ENCODE measurements at regions not wholly inside any gene's neighbourhood (a gene's known extent, or its start where the extent isn't known, plus 50 kb on each side); places are given as distances from the start of the nearest gene placed in this dataset.

- no peak for DNase-seq (ENCODE audit: low spot score)
These were observed 696.7 kb downstream of the MRPL39 start for GRCh38 chr21:24910591-24910990.

DNA sequence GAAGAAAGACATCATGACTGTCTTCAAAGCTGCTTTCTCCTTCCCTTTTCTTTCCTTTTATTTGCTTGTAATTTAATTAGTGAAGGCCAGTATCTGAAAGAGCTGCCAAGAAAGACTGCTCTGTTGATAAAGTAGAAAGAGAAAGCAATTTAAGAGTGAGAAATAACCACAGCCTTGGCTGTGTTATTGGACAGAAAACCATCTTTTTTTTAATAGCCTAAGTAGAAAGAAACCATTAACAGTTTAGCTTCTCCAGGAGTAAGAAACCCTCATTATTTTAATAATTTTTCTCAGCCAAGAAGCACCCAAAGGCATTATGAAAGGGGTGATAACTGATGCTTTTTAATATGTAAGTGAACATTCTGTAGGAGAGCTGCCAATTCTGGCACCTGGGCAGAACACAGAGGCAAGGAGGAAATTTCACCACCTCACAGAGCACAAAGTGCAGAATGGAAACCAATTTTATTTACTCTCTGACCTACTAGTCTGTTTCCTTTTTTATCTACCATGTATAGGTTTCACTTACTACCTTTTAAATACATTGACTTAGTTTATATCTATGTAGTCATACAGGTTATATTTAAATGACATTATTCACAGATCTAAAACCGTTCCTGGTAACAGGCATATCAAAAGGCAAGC is 703.2 kb downstream of the MRPL39 start:
- DNase-seq (ENCODE audit: low spot score), result no peak

- DNase-seq (ENCODE audit: low spot score), result no peak
These were observed 708.1 kb downstream of the MRPL39 start for GRCh38 chr21:24899138-24899537.

DNA sequence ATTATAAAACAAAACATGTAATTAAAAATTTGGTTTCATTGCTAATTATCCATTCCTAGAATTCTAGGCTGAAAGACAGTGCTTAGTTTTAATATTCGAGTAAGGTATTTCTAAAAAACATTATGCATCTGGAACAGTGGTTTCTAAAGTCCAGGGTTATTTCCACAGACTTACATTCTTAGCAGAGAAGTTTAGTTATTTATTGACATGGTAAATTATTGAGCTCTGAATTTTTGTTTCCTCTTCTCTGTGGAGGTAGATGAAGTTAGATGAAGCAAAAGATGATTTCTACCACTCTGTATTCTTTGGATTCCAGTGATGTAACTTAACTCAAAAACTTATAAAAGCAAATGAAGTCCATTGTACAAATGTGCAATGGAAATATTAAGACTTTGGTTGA is 709.4 kb downstream of the MRPL39 start:
- no peak for DNase-seq (ENCODE audit: low spot score)

- no peak for DNase-seq (ENCODE audit: low spot score)
These were observed 710.6 kb downstream of the MRPL39 start for GRCh38 chr21:24896735-24897124.

DNA sequence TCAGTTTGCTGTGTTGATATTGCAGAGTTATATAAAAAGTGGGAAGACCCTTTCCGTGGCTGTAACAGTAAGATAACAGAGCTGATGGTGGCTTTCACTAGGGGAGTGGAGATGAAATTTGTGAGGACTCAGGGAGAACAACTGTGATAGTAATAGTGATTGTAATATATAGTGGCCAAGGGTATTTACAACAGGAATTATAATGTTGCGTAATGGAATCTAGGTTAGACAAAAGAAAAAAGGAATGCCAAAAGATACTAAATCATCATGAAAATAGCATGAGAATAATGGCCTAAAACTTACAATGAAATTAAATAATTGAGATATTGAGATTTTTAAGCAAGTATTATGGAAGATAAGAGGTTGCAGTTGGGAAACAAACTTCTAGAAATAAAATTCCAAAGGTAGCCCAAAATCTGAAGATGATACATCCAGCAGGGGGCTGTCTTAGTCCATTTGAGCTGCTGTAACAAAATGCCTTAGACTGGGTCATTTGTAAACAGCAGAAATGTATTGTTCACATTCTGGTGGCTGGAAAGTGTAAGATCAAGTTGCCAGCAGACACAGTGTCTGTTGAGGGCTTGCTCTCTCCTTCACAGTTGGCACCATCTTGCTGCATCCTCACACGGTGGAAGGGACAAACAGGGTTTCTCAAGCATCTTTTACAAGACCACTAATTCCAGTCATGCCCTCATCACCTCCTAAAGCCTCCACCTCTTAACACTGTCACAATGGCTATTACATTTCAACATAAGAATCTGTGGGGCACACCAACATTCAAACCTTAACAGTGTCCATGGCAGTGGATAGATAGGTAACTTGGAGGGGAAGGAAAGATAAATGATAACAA is 711.2 kb downstream of the MRPL39 start:
- no peak for DNase-seq (ENCODE audit: low spot score)

DNA sequence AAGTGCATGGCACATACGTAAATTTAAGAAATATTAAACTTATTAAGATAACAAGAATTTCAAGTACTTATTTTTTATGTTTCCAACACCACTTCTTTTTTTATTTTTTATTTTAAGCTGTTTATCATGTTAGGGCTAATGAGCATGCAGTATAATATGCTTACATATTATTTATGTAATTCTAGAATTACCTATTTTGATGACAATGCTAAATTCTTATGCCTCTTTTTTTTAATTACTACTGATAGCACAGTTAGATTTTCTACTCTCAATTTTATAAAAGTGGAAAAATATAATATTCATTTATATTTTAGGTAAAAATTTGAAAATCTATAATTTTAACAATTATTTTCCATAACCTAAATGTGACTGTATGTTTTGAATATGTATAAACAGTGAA is 713.0 kb downstream of the MRPL39 start:
- no peak for DNase-seq (ENCODE audit: low spot score)

DNA sequence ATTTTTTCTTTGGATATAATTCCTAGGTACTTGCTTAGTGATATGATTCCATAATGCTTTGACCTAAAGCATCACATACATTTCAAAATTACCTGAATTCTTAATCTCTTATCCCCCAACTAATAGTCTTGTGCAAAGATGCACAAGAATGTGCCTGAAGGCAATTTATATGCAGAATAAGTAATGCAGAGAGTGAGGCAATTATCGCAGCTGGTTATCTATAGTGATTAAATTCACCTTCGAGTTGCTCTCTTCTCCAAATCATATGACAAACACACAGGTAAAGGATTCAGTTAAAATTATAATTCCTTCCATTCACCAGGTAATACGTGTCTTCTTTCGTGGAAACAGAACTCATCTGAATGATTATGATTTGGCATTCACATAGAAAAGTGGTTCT is 717.3 kb downstream of the MRPL39 start:
- DNase-seq (ENCODE audit: low spot score), result no peak

GRCh38 chr21:24881506-24881905 is 725.8 kb downstream of the MRPL39 start:
- no peak for DNase-seq (ENCODE audit: low spot score)

- DNase-seq (ENCODE audit: low spot score), result no peak
These were observed 736.6 kb downstream of the MRPL39 start for GRCh38 chr21:24870633-24871032.

- DNase-seq (ENCODE audit: low spot score), result no peak
These were observed 737.4 kb downstream of the MRPL39 start for GRCh38 chr21:24869862-24870261.

GRCh38 chr21:24868117-24868516 is 739.2 kb downstream of the MRPL39 start:
- DNase-seq (ENCODE audit: low spot score), result no peak

DNA sequence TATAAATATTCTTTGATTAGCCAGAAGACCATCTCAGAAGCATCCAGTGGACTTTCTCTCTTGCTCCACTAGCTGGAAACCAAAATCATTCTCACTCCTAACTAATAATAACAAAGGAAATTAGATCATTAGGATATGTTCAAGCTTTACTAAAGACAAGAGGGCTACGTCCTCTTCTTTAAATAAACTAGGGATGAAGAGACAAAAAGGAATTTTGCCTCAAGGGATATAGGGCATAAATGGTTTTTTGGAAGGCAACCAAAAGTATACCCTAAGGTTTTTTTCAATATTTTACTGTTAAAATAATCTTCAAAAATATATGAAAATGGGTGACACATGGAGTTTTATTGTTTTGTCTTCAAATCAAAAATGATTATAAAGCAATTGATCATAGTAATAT is 745.8 kb downstream of the MRPL39 start:
- DNase-seq (ENCODE audit: low spot score), result no peak

GRCh38 chr21:24856326-24856725 is 751.0 kb downstream of the MRPL39 start:
- DNase-seq (ENCODE audit: low spot score), result no peak

GRCh38 chr21:24852610-24853195 is 754.6 kb downstream of the MRPL39 start:
- DNase-seq (ENCODE audit: low spot score), result no peak

DNA sequence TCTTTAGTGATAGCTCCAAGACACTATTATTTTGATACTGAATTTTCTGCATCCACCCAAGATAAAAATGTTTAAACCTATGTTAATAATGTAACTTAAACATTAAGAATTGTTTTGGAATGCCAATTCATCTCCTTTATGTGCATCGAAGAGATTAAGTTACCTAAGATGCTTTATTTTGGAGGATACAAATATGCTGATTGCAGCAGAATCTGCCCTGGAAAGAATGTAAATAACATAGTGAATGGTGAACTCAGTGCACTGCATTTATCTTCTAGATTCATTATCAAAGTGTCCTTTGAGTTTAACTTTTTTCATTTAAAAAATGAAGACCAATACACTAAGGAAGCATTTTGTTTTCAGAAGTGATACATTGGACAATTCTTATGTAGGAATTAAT is 757.2 kb downstream of the MRPL39 start:
- no peak for DNase-seq (ENCODE audit: low spot score)

DNA sequence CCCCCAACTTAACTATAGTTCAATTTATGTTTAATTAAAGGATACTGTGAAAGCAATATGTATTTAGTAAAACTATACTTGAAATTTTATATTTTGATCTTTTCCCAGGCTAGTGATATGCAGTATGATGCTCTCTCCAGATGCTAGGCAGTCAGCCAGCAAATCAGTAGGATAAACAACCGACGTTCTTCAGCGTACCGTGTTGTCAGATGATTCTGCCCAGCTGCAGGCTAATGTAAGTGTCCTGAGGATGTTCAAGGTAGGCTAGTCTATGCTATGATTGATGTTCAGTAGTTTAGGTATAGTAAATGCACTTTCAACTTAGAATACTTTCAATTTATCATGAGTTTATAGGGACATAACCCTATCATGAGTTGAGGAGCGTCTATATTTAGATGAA is 762.6 kb downstream of the MRPL39 start:
- DNase-seq (ENCODE audit: low spot score), result no peak

GRCh38 chr21:24840287-24840686 is 767.0 kb downstream of the MRPL39 start:
- no peak for DNase-seq (ENCODE audit: low spot score)

- no peak for DNase-seq (ENCODE audit: low spot score)
These were observed 774.3 kb downstream of the MRPL39 start for GRCh38 chr21:24832961-24833360.

DNA sequence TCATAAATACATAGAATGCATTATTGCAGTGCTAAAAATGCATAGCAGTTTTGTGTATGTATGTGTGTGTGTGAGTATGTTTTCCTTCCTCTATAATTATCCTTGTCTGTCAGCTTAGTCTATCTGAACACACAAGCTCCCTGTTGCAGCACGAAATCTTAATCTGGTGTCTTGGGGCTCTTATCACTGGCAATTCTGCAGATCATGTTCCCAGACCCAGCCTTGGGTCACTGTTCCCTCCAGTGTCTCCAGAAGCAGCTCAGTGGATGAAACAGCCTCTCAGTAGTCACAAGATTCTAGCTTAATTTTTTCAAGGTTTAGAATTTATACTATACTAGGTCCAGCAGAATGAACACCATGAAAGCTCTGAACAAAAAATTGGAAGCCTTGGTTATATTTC is 777.9 kb downstream of the MRPL39 start:
- no peak for DNase-seq (ENCODE audit: low spot score)

DNA sequence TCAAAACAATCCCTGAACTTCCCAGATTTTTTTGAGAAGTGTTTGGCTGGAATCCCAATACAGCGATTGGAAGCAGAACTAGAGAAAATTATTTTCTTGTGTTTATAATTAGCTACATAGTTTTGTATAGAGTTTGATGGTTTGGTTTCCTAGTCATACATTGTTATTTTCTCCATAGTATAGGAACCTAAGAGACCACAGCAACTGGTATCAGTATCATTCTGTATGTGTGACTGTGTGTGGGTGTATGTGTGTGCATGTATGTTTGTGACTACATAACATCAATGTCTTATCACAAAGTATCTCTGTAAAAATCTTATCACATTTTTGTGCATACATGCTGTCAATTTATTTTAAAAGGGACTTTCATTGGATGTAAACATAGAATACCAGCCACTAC is 780.5 kb downstream of the MRPL39 start:
- no peak for DNase-seq (ENCODE audit: low spot score)

GRCh38 chr21:24825348-24825747 is 781.9 kb downstream of the MRPL39 start:
- no peak for DNase-seq (ENCODE audit: low spot score)

DNA sequence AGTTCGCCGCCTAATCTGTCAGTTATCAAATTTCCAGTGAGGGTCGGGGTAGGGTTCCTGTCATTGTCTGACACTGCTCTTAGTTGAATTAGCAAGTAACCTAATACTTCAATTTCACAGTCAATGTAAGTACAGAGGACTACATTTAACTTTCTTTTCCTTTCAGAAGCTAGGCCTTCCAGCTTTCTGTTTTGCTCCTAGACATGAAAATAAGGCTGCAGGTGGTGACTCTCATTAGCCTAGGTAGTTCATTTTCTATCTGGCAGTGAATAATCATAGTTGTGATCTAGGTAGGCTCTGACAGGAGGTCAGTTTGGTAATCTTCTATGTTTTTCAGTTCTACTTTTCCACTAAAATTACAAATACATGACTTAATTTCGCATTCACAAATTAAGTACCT is 783.1 kb downstream of the MRPL39 start:
- no peak for DNase-seq (ENCODE audit: low spot score)
